ENCODE measurements at regions not wholly inside any gene's neighbourhood (a gene's known extent, or its start where the extent isn't known, plus 50 kb on each side); places are given as distances from the start of the nearest gene placed in this dataset.

- WGBS (ENCODE audit: insufficient coverage) = 86% methylated on average over 5 of the region's 5 CpGs
- no peaks in the 10 kb centered on the region for H3K4me1 ChIP-seq (ENCODE audit: control insufficient read depth, insufficient read depth, low read length)
- H3K4me3 ChIP-seq (ENCODE audit: low read length) = no peak overlapping the region
- Mint-ChIP-seq H3K27ac (no peak overlapping the region), H3K27me3 (ENCODE audit: low read depth in 2 of 2) (peaks cover 23 to 37% of the 10 kb centered on the region in 2 donors), H3K36me3 (no peaks in the 10 kb centered on the region), H3K4me1 (no peaks in the 10 kb centered on the region), H3K9me3 (no peaks in the 10 kb centered on the region), H3K4me3 (no peak overlapping the region)
- H3K36me3 ChIP-seq (ENCODE audit: control insufficient read depth, insufficient read depth, low read length) = no peaks in the 10 kb centered on the region
- ATAC-seq (no peak), DNase-seq (no peak)
- no peak overlapping the region for H3K27ac ChIP-seq (ENCODE audit: low read length)
- peaks cover 3% of the 10 kb centered on the region for H3K9me3 ChIP-seq (ENCODE audit: control insufficient read depth, insufficient read depth, low read length)
- no peak for TF ChIP-seq CTCF (IDR thresholded peaks at IDR 0.05)
- intact Hi-C loops (cut with micrococcal nuclease) = no loop called here
- peaks cover 7% of the 10 kb centered on the region for H3K27me3 ChIP-seq (ENCODE audit: control insufficient read depth, insufficient read depth, low read length)
Observed at GRCh38 chr15:69931156-69931555, 166.6 kb downstream of the TLE3 start.

- no peaks in the 10 kb centered on the region for H3K36me3 Mint-ChIP-seq
- H3K27me3 Mint-ChIP-seq (ENCODE audit: low read depth in 2 of 2) = peaks cover 24 to 48% of the 10 kb centered on the region in 2 donors
- no peak overlapping the region for H3K4me3 ChIP-seq (ENCODE audit: low read length)
- H3K4me1 ChIP-seq (ENCODE audit: control insufficient read depth, insufficient read depth, low read length) = no peaks in the 10 kb centered on the region
- no peaks in the 10 kb centered on the region for H3K9me3 Mint-ChIP-seq
- peaks cover 7% of the 10 kb centered on the region for H3K27me3 ChIP-seq (ENCODE audit: control insufficient read depth, insufficient read depth, low read length)
- H3K4me3 Mint-ChIP-seq = no peak overlapping the region
- peaks cover 3% of the 10 kb centered on the region for H3K9me3 ChIP-seq (ENCODE audit: control insufficient read depth, insufficient read depth, low read length)
- ATAC-seq (no peak), DNase-seq (no peak)
- 87% methylated on average over 4 of the region's 4 CpGs for WGBS (ENCODE audit: insufficient coverage)
- H3K4me1 Mint-ChIP-seq = no peaks in the 10 kb centered on the region
- H3K27ac Mint-ChIP-seq = no peak overlapping the region
- intact Hi-C loops (cut with micrococcal nuclease) = no loop called here
- no peaks in the 10 kb centered on the region for H3K36me3 ChIP-seq (ENCODE audit: control insufficient read depth, insufficient read depth, low read length)
- H3K27ac ChIP-seq (ENCODE audit: low read length) = no peak overlapping the region
- TF ChIP-seq CTCF (IDR thresholded peaks at IDR 0.05) = no peak
Observed at GRCh38 chr15:69934607-69935006, 163.1 kb downstream of the TLE3 start.

DNA sequence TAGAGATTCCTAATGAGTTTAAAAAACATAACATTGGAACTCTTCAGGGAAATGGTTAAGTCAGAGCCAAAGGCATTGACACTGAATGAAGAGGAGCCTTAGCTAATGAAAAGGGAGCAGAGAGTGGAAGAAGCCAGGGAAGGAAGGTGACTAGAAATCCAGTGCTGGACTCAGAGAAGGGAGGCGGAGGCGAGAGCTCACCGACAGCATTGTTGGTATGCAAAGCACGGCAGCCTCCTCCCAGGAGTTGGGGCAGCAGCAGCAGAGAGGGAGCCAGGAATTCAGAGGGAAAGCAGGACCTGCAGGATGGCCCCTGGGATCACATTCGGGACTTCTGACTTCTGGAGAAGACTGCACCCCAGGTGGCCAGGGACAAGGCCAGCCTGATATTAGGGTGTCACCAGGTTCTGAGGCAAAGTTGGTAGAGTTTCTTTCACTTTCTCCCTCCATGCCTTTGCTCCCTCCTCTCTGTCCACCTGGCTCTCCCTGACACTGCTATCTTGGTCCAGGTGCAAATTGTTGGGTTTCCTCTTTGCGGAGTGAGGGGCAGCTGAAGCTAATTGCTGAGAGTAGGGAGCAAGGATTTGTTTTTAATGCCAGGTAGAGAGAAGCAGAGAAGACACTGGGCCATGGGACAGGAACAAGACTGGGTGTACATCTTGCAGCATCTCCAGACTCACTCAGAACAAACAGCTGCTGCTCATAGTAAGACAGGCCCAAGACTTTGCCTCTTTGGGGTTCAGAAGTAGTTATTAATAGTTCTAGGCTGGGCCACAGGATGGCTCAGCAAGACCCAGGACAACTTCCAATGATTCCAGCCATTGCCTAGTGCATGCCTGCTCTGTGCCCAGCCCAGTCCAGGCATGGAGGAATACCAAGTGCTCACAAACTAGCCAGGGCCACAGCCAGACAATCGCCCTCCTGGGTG, 157.9 kb downstream of the TLE3 start:
- Mint-ChIP-seq H3K36me3 (no peaks in the 10 kb centered on the region), H3K9me3 (no peaks in the 10 kb centered on the region), H3K4me1 (no peaks in the 10 kb centered on the region), H3K27ac (no peak overlapping the region), H3K27me3 (ENCODE audit: low read depth in 2 of 2) (peaks cover 14 to 32% of the 10 kb centered on the region in 2 donors), H3K4me3 (no peak overlapping the region)
- H3K36me3 ChIP-seq (ENCODE audit: control insufficient read depth, insufficient read depth, low read length) = no peaks in the 10 kb centered on the region
- H3K9me3 ChIP-seq (ENCODE audit: control insufficient read depth, insufficient read depth, low read length) = no peaks in the 10 kb centered on the region
- H3K27me3 ChIP-seq (ENCODE audit: control insufficient read depth, insufficient read depth, low read length) = peaks cover 3% of the 10 kb centered on the region
- WGBS (ENCODE audit: insufficient coverage) = 85% methylated on average over 7 of the region's 7 CpGs
- intact Hi-C loops (cut with micrococcal nuclease) = no loop called here
- ATAC-seq (no peak), DNase-seq (no peak)
- H3K27ac ChIP-seq (ENCODE audit: low read length) = no peak overlapping the region
- TF ChIP-seq CTCF (IDR thresholded peaks at IDR 0.05) = no peak
- no peak overlapping the region for H3K4me3 ChIP-seq (ENCODE audit: low read length)
- no peaks in the 10 kb centered on the region for H3K4me1 ChIP-seq (ENCODE audit: control insufficient read depth, insufficient read depth, low read length)
